ENCODE measurements at regions not wholly inside any gene's neighbourhood (a gene's known extent, or its start where the extent isn't known, plus 50 kb on each side); places are given as distances from the start of the nearest gene placed in this dataset.

DNA sequence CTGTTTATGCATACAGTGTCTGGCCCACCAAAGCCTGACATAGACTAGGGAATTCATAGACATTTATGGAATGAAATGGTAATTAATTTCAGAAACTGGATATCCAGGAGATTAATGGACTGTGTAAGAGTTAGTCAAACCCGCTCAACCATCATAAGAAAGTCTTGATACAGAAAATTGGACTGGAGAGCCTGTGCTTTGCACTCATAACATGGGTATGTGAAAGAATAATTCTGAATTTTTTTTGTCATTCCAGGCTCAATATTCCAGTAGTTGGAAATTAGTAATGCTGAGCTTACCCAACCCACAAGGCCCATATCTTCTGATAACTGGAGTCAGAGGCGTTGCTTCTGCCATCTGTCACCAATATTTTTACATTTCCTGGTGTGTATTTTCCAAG, 799.7 kb upstream of the IGFBP3 start:
- DNase-seq (ENCODE audit: low read depth) = no peak

DNA sequence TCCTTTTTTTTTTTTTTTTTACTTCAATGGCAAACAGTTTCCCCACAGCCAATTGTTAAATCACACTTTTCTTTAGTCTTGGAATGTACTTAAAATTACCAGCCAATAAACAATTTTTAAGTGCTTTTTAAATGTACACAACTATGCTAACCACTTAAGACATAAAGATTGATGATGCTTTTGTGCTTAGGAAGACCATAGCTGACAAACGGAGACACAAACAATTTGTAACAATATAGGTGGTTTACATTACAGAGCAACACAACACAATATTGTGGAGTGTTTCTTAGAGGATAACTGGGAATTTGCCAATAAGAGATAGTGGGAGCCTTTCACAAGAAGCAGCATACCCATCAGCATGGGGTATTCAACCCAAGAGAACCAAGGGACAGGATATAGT, 798.5 kb upstream of the IGFBP3 start:
- no peak for DNase-seq (ENCODE audit: low read depth)

DNA sequence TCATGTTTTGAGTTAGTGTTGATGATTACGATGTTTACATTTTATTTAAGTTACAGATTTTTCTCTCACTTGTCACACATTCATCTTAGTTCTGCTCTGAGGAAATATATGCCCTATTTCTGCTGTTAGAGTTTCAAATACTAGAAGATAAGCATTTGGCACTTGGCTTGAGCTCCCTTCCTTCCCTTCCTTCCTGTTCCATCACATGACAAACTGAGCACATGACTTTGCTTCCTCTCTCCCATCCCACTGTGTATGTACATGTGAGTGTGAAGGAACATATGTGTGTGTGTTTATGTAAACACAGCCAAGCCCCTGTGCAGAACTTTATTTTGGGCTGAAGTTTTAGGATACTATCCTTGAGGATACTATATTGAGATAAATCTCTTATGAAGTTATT, 795.9 kb upstream of the IGFBP3 start:
- no peak for DNase-seq (ENCODE audit: low read depth)

DNA sequence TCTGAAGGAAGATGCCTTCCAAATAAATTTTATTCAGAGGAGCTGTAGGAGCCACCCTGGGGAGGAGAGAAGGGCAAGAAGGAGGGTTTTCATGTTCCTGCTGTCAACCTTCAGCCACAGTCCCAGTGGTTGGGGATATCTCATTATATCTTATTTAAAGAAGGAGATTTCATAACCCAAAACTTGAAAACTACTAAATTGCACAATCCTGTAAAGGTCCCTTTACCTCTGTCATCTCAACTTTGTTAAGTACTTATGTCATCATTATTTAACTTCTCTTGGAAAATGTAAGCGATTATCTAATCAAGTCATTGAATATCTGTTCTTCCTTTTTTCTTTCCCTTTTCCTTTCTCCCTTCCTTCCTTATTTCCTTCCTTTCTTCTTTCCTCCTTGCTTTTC, 794.5 kb upstream of the IGFBP3 start:
- DNase-seq (ENCODE audit: low read depth) = no peak

DNA sequence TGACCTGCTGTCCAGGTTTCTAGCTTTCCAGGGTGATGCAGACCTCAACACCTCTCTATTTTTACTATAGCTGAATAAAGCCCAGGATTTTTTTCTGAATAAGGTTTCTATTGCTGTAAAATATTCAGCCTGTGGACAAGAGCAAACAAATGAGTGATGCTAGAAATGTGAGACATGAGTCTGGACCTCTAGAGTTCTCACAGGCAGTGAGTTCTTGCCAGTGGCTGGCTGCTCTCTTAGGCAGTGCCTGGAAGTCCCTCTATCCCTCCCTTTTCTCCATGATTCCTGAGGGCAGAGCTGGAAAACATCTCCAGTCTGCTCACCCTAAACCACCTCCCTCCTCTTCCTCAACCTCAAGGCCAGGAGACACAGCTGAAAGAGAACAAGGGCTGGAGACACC, 793.8 kb upstream of the IGFBP3 start:
- no peak for DNase-seq (ENCODE audit: low read depth)

DNA sequence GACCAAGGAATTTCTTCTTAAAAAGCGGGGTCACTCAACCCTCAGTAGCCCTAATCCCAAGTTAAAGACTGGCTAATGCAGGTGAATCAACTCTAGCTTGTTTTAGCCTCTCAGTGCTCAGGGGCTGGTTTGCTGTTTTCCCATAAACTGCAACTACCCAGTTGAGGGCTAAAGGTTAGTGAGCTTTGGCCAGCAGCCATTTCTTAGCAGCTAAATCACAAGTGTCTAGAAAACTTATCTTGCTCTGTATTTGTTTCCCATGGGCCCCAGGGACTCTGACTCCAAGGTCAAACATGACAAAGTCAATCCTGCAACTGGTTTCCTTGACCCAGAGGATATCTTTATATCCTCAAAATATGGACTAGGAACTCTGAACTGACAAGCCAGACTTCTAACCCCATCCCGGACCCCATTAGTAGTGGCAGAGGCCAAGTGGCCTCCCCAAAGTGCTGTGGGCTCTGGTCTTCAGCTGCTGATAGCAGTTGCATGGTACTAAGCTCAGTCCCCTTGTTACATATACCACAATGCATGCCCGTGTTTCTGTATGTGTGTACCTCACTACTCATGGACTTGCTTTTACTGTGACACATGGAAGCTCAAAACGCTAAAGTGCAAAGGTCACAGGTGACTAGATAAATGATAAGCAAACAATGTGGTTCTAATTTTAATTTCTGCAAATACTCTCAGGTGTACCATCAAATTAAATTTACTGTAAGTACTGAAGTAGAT, 793.0 kb upstream of the IGFBP3 start:
- DNase-seq (ENCODE audit: low read depth) = no peak

DNA sequence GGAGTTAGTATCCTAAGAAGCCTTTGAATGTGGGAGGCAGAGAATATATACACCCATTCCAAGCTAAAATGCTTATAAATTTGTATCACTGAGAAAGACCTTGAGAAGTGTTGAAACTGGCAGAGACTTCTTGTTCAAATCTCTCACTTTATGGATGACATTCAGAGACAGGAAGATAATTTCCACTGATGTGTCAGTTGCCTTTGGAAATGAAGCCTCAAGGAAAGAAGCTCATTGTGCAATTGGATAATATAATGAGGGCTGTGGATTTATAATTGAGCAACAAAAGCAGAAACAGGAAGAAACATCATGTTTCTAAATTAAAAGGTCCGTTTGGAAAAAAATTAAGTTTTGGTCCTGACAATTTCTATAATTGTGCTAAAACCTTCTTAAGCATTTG, 789.9 kb upstream of the IGFBP3 start:
- peak; percentile 59 for DNase-seq (ENCODE audit: low read depth)

DNA sequence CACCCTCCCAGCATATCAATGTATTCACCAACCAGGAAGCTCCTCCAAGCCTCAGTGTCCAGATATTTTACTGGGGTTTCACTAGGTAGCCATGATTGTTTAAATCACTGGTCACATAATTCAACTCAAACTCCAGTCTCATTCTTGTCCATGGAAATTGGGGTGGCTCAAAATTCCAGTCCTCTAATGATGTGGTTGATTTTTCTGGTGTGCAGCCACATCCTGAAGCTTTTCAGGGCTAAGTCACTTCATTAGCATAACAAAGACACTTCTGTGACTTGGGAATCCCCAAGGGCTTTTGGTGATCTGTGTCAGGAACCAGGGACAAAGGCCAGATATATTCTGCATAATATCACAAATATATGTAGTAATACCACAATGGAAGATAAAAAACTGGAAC, 786.9 kb upstream of the IGFBP3 start:
- no peak for DNase-seq (ENCODE audit: low read depth)

DNA sequence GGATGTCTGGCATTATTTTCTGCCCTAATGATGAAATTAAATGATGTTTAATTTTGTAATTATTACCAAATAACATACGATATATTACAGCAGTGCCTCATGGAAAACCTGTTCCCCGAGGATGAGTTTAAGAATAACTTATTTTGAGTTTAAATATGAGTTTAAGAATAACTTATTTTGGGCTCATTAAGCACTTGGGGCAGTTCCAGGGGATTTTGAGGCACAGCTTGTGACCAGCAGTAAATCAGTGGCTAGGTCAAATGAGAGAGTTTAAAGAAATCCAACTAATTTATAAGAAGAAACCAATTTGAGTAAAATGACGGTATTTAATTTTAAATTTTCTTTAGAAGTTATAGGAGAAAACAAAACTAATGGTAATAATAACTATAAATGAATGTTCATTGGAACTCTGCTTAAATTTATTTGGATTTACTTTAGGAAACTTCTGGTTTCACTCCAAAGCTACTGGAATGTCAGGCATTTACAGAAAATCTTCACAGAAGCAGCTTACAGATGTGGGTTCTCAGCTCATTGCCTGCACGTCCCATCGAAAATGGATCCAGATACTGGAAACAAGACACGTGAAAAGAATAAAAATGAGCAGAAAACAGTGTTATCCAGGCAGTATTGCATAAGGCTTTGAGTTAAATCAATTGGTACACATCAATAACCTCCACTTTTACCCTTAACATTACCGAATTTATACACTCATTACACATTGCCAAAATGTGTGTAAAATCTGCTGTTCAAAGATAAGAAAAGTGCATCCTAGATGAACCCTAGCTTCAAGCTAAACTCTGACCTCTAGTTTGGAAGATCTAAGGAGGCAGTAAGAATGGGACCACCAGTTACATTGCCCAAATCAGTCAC, 784.5 kb upstream of the IGFBP3 start:
- no peak for DNase-seq (ENCODE audit: low read depth)

DNA sequence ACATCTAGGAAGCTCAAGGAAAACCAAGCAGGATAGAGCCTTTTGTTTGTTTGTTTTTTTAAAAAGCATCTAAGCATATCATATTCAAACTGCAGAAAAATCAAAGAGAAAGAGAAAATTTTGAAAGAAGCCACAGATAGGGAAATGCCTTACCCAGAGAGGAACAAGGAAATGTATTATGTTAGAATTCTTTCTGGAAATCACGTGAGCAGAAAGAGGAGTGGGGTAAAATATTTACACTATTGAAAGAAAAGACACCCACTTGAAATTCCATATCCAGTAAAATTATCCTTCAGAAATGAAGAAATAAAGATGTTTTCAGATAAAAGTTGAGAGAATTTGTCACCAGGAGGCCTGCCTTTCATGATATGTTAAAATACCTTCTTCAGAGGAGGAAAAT, 775.7 kb upstream of the IGFBP3 start:
- DNase-seq (ENCODE audit: low read depth) = no peak

DNA sequence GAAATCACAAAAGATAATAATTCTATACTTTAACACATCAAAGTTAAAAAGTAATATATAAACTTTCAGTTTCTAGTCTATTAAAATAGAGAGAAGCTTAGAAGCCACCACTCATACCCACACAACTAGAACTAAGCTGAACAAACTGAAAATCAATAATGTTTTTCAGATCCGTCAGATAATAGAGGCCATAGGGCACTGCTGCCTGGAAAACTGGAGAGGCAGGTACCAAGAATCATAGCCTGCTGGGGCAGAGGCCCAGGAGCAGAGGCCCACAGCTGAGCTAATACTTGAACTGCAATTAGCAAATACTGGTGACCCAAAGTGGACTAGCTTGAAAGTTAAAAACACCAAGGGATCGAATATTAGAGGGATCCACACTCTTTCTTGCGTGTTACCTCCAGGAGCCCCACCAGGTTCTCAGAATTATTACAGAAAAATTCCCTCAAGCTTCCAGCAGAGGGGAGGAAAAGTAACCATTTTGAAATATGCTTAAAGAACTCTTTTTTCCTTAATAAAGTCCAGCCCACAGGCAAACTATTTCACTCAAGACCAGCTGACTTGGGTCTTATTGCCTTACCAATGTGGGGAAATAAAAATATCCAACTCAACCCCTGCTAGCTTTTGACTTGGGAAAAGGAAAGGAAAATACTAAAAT, 774.1 kb upstream of the IGFBP3 start:
- no peak for DNase-seq (ENCODE audit: low read depth)

DNA sequence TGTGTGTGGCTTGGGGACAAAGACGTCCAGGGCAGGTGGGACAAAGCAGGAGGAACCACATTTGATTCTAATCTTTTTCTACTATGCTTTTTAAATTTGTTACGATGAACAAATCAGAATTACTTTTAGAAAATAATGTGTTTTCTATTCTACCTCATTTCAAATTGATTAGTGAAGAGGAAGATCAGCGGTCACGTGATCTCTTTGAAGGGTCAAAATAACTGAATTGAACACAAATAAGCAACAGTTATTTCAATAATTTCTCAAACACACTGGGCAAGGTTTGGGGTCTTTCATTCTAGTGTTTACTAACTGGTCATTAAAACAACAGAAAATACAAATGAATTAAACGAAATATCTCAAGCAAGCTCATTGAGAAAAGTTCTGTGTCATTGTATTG, 773.0 kb upstream of the IGFBP3 start:
- no peak for DNase-seq (ENCODE audit: low read depth)

DNA sequence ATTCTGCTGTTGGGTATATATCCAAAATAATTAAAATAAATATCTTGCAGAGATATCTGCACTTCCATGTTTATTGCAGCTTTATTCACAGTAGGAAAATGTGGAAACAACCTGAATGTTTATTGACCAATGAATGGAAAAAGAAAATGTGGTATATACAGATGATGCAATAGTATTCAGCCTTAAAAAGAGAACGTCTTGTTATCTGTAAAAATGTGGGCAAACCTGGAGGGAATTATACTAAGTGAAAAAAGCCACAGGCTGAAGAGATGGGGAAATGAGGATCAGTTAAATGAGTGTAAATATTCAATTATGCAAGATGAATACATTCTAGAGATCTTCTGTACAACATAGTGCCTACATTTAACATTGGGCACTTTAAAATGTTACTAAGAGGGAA, 766.1 kb upstream of the IGFBP3 start:
- no peak for DNase-seq (ENCODE audit: low read depth)

DNA sequence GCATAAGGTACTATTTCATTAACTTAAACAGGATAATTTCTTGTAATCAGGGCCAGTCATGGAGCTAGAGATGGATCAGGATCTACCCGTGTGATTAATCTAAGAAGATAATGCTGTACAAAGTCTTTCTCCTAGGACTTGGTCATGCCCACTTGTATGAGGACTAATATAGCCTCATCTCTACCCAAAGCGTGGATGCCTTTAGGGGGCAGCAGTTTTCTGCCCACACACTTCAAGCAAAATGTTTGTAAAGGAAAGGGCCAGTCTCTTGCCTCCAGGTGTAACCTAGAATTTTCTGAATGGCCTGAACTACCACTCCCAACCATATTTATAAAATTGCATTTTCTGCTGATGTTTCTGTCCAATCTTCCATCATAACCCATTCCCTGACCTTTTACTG, 764.0 kb upstream of the IGFBP3 start:
- no peak for DNase-seq (ENCODE audit: low read depth)

DNA sequence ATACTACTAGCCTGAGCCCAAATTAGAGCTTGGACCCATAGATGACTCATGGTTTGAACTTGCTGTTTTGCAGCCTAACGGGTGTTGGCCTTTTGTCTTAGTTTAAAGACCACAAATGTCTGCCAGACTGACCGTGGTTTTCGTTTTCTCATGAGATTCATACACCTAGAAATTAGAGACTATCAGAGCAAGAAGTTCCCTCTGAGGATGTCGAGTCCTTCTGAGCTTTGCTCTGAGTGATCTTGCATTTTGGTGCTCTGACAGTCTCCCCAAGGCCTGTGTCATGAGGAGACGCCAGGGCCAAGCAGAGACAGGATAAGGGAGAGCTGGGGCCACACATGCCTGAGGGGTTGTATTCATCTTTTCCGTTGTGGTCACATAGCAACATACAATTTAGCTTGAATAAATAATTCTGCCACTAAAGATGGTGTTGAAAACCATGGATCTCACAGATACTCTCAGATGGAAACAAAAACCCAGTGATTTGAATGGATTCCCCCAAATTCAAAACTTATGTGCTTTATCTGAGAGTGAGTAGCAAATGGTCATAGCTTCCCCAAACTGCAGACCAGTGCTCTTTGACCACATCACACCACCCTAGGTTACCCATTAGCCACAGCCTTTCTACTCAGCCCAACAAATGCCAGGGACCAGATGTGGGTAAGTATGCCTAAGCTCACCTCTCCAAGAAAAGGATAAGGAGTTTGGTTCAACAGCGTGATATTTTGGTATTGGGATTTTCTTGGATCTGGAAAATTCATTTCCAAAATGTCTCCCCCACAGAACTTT, 762.0 kb upstream of the IGFBP3 start:
- no peak for DNase-seq (ENCODE audit: low read depth)

DNA sequence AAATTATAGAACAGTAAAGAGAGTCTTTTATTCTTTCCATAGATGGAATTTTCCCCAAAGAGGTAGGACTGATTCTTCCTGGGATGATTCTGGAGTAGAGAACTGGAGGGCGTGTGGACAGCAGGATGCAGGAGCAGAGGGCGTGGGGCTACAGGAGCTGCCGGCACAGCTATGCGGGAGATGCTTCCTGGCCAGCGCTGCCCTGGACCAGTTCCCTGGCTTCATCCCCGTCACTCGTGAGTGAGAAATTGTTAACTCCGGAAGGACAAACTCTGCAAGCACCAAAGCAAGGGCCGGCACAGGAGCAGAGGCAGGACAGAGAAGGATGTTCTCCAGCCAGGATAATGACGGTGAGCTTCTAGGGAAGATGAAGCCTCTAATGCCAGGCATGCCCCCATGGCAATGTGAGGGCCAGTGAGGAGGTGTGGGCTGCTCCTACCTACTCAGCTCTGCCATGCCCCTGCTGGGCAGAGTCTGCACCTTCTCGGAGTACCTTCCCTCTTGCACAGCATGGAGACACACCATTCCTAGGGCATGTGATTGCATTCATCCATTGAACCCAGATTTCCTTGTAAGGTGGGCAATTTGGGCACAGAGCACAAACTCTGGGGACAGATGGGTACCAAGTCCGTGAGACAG, 760.9 kb upstream of the IGFBP3 start:
- no peak for DNase-seq (ENCODE audit: low read depth)

DNA sequence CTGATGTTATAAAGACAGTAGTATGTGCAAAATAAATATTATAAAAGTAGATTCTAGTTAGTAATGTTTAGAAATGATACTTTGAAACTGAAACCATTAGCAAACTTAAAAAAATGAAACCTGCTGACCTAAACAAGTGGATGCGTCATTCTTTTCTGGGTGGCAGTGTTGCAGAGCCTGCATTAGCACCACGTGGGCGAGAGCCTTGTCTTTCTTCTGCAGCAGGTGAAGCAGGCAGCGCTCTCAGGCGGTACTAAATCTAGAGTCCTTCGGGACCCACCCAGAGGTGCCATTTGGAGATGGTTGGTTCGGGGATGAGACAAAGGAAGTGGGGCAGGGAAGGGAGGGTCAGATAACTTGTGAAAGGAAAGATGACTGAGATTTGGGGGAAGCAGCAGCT, 759.1 kb upstream of the IGFBP3 start:
- DNase-seq (ENCODE audit: low read depth) = no peak

DNA sequence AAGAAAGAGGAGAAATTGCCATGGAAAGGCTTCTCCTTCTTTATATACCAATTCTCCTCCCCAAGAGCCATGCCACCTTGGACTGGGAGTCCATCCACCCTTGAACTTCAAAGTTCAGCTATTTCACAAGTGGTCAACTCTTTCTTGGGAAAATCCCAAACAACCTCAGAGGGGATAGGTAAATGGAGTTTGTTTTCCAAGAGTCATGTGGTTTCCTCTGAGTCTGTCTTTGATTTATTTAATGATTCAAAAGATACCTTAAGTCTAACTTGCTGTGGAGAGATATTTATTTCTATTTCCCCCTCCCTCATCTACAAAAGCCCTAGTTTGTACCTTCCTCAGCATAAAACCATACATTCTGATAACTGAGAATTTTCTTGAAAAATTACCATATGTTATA, 758.6 kb upstream of the IGFBP3 start:
- no peak for DNase-seq (ENCODE audit: low read depth)

DNA sequence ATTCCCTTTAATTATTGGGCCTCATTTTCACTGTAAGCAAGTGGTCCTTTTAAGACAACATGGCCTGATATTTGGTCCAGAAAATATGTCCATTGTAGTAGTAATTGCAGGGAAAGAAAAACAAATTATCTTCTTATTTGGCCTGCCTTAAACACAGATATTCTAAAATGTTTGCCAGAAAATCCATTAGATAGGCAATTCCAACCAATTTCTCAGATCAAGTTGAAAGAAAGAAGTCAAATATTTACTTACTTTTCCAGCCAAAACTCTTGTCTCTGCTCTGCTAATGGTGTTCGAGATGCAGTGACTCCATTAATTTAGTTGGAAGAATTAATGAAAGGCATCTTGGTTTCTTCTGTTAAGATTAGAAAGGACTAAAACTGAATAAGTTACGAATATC, 757.3 kb upstream of the IGFBP3 start:
- DNase-seq (ENCODE audit: low read depth) = no peak

DNA sequence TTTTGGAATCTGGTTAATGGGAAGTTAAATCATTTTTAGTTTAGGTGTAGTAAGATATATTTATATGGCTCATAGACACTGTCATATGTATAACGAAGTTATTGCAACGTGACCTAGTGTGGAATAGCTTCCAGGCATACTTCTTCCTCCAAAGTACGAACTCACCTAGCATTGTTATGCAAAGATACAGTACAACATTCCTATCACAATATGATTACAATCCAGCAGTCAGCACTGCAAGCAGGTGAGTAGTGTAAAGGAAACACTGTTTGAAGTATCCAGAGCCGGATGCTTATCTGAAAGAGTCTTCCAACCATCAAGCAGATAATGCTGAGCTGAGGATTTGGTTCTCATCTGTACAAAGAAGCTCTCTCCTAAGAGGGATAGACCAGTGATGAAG, 754.4 kb upstream of the IGFBP3 start:
- DNase-seq (ENCODE audit: low read depth) = no peak

DNA sequence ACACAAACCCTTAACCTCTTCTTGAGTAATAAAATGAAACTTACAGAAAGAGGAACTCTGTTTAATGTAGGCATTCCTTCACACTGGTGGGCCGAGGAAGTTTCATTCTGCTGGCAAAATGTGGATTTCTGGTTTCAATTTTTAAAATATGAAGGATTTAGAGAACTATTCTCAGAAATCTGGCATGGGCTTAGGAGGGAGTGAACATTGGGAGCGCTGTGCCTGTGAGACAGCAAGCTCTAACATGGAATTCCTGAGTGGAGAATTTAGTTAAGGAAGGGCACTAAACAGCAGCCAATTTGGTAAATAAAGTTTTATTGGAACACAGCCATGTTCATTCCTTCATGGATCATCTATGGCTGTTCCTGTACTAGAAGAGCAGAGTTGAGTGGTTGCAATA, 751.8 kb upstream of the IGFBP3 start:
- no peak for DNase-seq (ENCODE audit: low read depth)
